NCI-H345 treated with DMSO at 0.1 percent for 48 hours (cell line): ENCODE measurements at regions not wholly inside any gene's neighbourhood (a gene's known extent, or its start where the extent isn't known, plus 50 kb on each side); places are given as distances from the start of the nearest gene placed in this dataset.

ENCODE experiments used
- DNase-seq: peaks from one replicate; lab custom pipeline; 2025; ENCODE audit not compliant: unreplicated experiment; lab: John Stamatoyannopoulos, UW

GRCh38 chr6:121810158-121811032 is 374.9 kb downstream of the GJA1 start:
- DNase-seq, result no peak

- no peak for DNase-seq
Observed at GRCh38 chr6:121811106-121811505, 375.7 kb downstream of the GJA1 start.

GRCh38 chr6:121816361-121816760 is 380.9 kb downstream of the GJA1 start:
- no peak for DNase-seq

GRCh38 chr6:121816906-121817540 is 381.6 kb downstream of the GJA1 start:
- DNase-seq, result no peak

- no peak for DNase-seq
Observed at GRCh38 chr6:121823437-121823851, 388.0 kb downstream of the GJA1 start.

- DNase-seq, result no peak
Observed at GRCh38 chr6:121826156-121826810, 390.8 kb downstream of the GJA1 start.

GRCh38 chr6:121828146-121828886 is 392.9 kb downstream of the GJA1 start:
- no peak for DNase-seq

- DNase-seq, result no peak
Observed at GRCh38 chr6:121830736-121831135, 395.3 kb downstream of the GJA1 start.

- no peak for DNase-seq
Observed at GRCh38 chr6:121835662-121836061, 400.2 kb downstream of the GJA1 start.

GRCh38 chr6:121837545-121838229 is 402.2 kb downstream of the GJA1 start:
- no peak for DNase-seq

GRCh38 chr6:121838842-121839241 is 403.4 kb downstream of the GJA1 start:
- no peak for DNase-seq

GRCh38 chr6:121839896-121840295 is 404.4 kb downstream of the GJA1 start:
- no peak for DNase-seq

GRCh38 chr6:121844898-121845297 is 409.5 kb downstream of the GJA1 start:
- DNase-seq, result no peak

- DNase-seq, result no peak
Observed at GRCh38 chr6:121847806-121848522, 412.5 kb downstream of the GJA1 start.

- no peak for DNase-seq
Observed at GRCh38 chr6:121848523-121849255, 413.2 kb downstream of the GJA1 start.

GRCh38 chr6:121849477-121849876 is 414.0 kb downstream of the GJA1 start:
- no peak for DNase-seq

- DNase-seq, result no peak
Observed at GRCh38 chr6:121851056-121851455, 415.6 kb downstream of the GJA1 start.

- DNase-seq, result no peak
Observed at GRCh38 chr6:121853686-121854085, 418.2 kb downstream of the GJA1 start.

GRCh38 chr6:121855521-121855920 is 420.1 kb downstream of the GJA1 start:
- DNase-seq, result no peak
